ENCODE measurements at regions not wholly inside any gene's neighbourhood (a gene's known extent, or its start where the extent isn't known, plus 50 kb on each side); places are given as distances from the start of the nearest gene placed in this dataset.

DNA sequence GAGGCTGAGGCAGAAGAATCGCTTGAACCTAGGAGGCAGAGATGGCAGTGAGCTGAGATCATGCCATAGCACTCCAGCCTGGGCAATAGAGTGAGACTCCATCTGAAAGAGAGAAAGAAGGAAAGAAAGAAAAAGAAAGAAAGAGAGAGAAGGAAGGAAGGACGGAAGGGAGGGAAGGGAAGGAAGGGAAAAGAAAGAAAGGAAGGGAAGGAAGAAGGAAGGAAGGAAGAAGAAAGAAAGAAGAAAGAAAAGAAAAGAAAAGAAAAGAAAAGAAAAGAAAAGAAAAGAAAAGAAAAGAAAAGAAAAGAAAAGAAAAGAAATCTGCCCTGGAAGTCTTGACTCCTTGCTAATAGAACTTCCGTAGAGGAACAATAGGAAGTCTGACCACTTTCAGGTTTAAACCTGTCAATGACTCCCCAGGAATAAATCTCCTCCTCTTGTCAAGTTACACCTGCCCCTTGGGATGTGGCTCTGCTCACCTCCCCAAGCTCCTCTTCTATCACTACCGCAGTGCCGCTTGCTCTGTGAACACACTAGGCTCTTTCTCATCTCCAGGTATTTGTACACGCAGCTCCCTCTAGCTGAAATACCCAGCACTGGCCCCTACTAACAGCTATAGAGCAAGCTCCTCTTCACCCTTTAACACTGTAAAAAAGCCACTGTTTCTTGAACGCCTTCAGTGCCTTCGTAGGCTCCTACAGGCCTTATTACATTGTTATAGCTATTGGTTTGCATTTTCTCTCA, 773.1 kb upstream of the TBX3 start:
- TF ChIP-seq POLR2A (IDR thresholded peaks at IDR 0.05; ENCODE audit: low read length) = no peak
- no peak for TF ChIP-seq GATA1 (IDR thresholded peaks at IDR 0.05; ENCODE audit: low read depth, low read length)

Data from erythroblast (primary cell).